Endodermal cell (in vitro differentiated cells): ENCODE measurements at regions not wholly inside any gene's neighbourhood (a gene's known extent, or its start where the extent isn't known, plus 50 kb on each side); places are given as distances from the start of the nearest gene placed in this dataset.

Experiments used
- DNase-seq: peaks from one replicate; pipeline ENCODE4 v3.0.0-alpha.2; 2017
- H3K27ac ChIP-seq: 2 replicates; pipeline ENCODE4 v1.5.1; 2013; ENCODE audit warnings: mild to moderate bottlenecking, low read depth, low read length, moderate library complexity
- H3K27me3 ChIP-seq: 2 replicates; pipeline ENCODE4 v1.6.1; 2013; ENCODE audit warnings: mild to moderate bottlenecking, low read length, moderate library complexity; ENCODE audit not compliant: insufficient read depth, control insufficient read depth, poor library complexity, severe bottlenecking
- H3K36me3 ChIP-seq: 2 replicates; pipeline ENCODE4 v1.7.0; 2013; ENCODE audit warnings: mild to moderate bottlenecking, low read length, moderate library complexity; ENCODE audit not compliant: control insufficient read depth, insufficient read depth
- H3K4me1 ChIP-seq: one replicate; pipeline ENCODE4 v1.7.0; 2013; ENCODE audit warnings: low read length; ENCODE audit not compliant: control insufficient read depth, insufficient read depth
- H3K4me3 ChIP-seq: 2 replicates; pipeline ENCODE4 v1.5.1; 2013; ENCODE audit warnings: mild to moderate bottlenecking, low read length, moderate library complexity
- H3K9ac ChIP-seq: 2 replicates; pipeline ENCODE4 v1.6.1; 2013; ENCODE audit warnings: mild to moderate bottlenecking, low read length, moderate library complexity; ENCODE audit not compliant: poor library complexity, severe bottlenecking; ENCODE audit errors: extremely low read depth
- H3K9me3 ChIP-seq: 2 replicates; pipeline ENCODE4 v1.6.1; 2013; ENCODE audit warnings: mild to moderate bottlenecking, low read length, moderate library complexity; ENCODE audit not compliant: control insufficient read depth
- H3K27ac Mint-ChIP-seq: 2 replicates; pipeline ENCODE4 v1.8.0; 2020; ENCODE audit warnings: mixed read lengths
- H3K27me3 Mint-ChIP-seq: 2 replicates; pipeline ENCODE4 v1.8.0; 2021; ENCODE audit warnings: mild to moderate bottlenecking, mixed read lengths; ENCODE audit not compliant: insufficient read depth
- H3K36me3 Mint-ChIP-seq: 2 replicates; pipeline ENCODE4 v1.8.0; 2020; ENCODE audit warnings: low read depth, mixed read lengths
- H3K4me1 Mint-ChIP-seq: 2 replicates; pipeline ENCODE4 v1.8.0; 2020; ENCODE audit warnings: mixed read lengths
- H3K4me3 Mint-ChIP-seq: 2 replicates; pipeline ENCODE4 v1.8.0; 2020; ENCODE audit warnings: mild to moderate bottlenecking, moderate library complexity, mixed read lengths
- H3K9me3 Mint-ChIP-seq: 2 replicates; pipeline ENCODE4 v1.8.0; 2020; ENCODE audit warnings: mild to moderate bottlenecking, mixed read lengths
- WGBS, 2 experiments: methylation state at CpG; one replicate each; pipeline versions ENCODE4 v1.1.5 to v1.1.7; 2013; ENCODE audit warnings: missing lambda C conversion rate in 2 of 2, mixed read lengths in 1 of 2; ENCODE audit not compliant: insufficient coverage in 1 of 2, insufficient read length in 1 of 2; 5-methylcytosine and 5-hydroxymethylcytosine counted together
- TF ChIP-seq, protein P1 (sequence below): fragments of 200-600 bp; sonication (generic); conservative IDR thresholded peaks from 2 replicates; pipeline ENCODE4 v1.5.0; 2021; ENCODE audit warnings: antibody characterized with exemption, mild to moderate bottlenecking

DNA sequence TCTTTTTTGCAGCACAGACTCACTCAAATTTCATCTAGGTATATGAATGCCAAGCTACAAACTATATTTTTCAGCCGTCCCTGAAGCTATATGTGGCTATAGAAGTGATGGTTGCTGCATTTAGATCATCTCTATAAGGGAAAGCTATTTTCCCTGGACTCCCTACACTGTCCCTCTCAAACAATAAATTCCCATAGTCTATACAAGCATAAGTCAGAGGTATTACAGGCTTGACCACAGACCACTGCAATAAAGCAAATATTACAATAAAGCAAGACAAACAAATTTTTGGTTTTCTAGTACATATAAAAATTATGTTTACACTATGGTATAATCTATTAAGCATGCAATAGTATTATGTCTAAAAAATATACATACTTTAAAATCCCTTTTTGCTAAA, 1015.5 kb upstream of the LRRN3 start:
- Mint-ChIP-seq H3K27ac (no peak overlapping the region), H3K36me3 (no peaks in the 10 kb centered on the region), H3K9me3 (peaks cover 6% of the 10 kb centered on the region), H3K4me3 (no peak overlapping the region), H3K4me1 (peaks cover 4% of the 10 kb centered on the region), H3K27me3 (no peaks in the 10 kb centered on the region)
- TF ChIP-seq, protein P1, sequence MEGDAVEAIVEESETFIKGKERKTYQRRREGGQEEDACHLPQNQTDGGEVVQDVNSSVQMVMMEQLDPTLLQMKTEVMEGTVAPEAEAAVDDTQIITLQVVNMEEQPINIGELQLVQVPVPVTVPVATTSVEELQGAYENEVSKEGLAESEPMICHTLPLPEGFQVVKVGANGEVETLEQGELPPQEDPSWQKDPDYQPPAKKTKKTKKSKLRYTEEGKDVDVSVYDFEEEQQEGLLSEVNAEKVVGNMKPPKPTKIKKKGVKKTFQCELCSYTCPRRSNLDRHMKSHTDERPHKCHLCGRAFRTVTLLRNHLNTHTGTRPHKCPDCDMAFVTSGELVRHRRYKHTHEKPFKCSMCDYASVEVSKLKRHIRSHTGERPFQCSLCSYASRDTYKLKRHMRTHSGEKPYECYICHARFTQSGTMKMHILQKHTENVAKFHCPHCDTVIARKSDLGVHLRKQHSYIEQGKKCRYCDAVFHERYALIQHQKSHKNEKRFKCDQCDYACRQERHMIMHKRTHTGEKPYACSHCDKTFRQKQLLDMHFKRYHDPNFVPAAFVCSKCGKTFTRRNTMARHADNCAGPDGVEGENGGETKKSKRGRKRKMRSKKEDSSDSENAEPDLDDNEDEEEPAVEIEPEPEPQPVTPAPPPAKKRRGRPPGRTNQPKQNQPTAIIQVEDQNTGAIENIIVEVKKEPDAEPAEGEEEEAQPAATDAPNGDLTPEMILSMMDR, result no peak
- no peak overlapping the region for H3K27ac ChIP-seq
- H3K4me3 ChIP-seq, result no peak overlapping the region
- H3K36me3 ChIP-seq, result no peaks in the 10 kb centered on the region
- DNase-seq, result no peak
- WGBS, 2 experiments, result no CpG with 5 or more reads among the region's 1 CpG
- H3K27me3 ChIP-seq, result no peaks in the 10 kb centered on the region
- no peaks in the 10 kb centered on the region for H3K9me3 ChIP-seq
- H3K9ac ChIP-seq, result no peak overlapping the region
- no peaks in the 10 kb centered on the region for H3K4me1 ChIP-seq

- H3K9ac ChIP-seq, result no peak overlapping the region
- DNase-seq, result no peak
- H3K27ac ChIP-seq, result no peak overlapping the region
- no peak overlapping the region for H3K27ac Mint-ChIP-seq
- no peaks in the 10 kb centered on the region for H3K36me3 ChIP-seq
- H3K4me3 Mint-ChIP-seq, result no peak overlapping the region
- 80 to 92% methylated on average over 1 to 3 of the region's 3 CpGs for WGBS, 2 experiments
- no peak overlapping the region for H3K4me3 ChIP-seq
- TF ChIP-seq, protein P1, result no peak
- no peaks in the 10 kb centered on the region for H3K27me3 Mint-ChIP-seq
- peaks cover 6% of the 10 kb centered on the region for H3K9me3 Mint-ChIP-seq
- H3K4me1 Mint-ChIP-seq, result peaks cover 4% of the 10 kb centered on the region
- no peaks in the 10 kb centered on the region for H3K9me3 ChIP-seq
- no peaks in the 10 kb centered on the region for H3K4me1 ChIP-seq
- H3K27me3 ChIP-seq, result no peaks in the 10 kb centered on the region
- H3K36me3 Mint-ChIP-seq, result no peaks in the 10 kb centered on the region
Observed at GRCh38 chr7:110076194-110076593, 1014.7 kb upstream of the LRRN3 start.

DNA sequence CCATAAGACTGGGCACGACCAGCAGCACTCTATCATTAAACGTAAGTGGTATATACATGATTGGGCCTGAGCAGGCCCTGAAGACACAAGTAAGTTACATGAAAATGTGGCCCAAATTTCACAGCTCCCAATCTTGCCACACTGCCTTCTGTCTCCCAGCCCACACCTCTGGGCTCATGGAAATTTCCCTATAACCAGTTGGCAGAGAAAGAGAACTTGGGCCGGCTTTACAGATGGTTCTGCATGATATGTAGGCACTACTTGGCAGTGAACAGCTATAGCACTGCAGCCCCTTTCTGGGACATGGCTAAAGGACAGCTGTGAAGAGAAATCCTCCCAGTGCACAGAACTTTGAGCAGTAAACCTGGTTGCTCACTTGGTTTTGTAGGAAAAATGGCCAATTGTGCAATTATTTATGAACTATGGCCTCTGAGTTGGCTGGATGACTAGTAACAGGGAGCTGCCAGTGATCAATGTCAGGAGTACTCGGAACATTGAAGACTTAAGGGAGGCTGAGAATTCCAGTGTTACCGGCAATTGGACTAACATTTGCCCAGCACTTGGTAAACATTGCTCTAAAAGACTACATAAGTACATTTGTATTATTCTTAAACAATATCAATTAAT, 1006.6 kb upstream of the LRRN3 start:
- H3K4me3 Mint-ChIP-seq, result no peak overlapping the region
- Histone ChIP-seq H3K4me3 (no peak overlapping the region), H3K27ac (no peak overlapping the region), H3K9me3 (peaks cover 10% of the 10 kb centered on the region), H3K9ac (no peak overlapping the region), H3K4me1 (no peaks in the 10 kb centered on the region), H3K36me3 (no peaks in the 10 kb centered on the region), H3K27me3 (no peaks in the 10 kb centered on the region)
- TF ChIP-seq, protein P1, result no peak
- DNase-seq, result no peak
- no peaks in the 10 kb centered on the region for H3K27me3 Mint-ChIP-seq
- no peak overlapping the region for H3K27ac Mint-ChIP-seq
- H3K4me1 Mint-ChIP-seq, result no peaks in the 10 kb centered on the region
- 92 to 93% methylated on average over 5 of the region's 5 CpGs for WGBS, 2 experiments
- peaks cover 1% of the 10 kb centered on the region for H3K9me3 Mint-ChIP-seq
- no peaks in the 10 kb centered on the region for H3K36me3 Mint-ChIP-seq
